ENCODE measurements at regions not wholly inside any gene's neighbourhood (a gene's known extent, or its start where the extent isn't known, plus 50 kb on each side); places are given as distances from the start of the nearest gene placed in this dataset.
"Not testable (repeated sequence)": the region's sequence is repeated elsewhere in the genome, so short reads cannot be mapped to it uniquely, and the experiment has no call there.

DNA sequence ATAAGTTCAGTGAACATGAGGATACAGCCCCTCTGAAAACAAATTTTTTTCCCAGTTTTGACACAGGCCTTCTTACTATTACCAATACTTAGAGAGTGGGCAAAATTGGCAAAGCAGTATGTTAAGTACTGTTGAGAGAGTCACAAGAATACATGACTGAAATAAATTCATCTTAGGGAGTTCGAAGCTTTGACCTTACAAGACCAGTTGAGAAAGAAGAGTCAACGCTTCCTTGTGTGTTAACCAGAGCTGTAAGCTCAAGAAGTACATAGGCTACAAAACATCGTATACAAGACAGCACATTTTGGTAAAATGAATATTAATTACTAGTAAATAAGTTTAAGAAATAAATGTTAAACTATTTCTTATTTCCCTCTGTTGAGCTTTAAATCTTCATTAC lies 164.4 kb upstream of the RORA start:
- no peak for DNase-seq

DNA sequence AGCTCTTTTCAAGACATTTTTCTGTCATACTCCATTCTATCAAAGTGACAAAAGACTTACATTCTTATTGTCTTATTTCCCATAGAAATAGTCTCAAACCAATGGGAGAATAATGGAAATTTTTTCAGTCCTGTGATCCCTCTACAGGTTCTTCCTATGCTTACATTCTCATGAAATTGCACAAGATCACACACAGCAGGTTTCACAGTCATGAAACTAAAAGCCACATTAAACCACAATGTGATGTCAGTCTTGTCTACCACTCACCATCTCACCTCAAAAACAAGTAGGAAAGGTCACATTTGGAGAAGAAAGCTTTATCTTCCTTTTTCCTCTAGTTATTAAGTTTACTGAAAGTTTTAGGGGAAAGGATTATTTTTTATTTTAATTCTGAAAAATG lies 161.0 kb upstream of the RORA start:
- no peak for DNase-seq

DNA sequence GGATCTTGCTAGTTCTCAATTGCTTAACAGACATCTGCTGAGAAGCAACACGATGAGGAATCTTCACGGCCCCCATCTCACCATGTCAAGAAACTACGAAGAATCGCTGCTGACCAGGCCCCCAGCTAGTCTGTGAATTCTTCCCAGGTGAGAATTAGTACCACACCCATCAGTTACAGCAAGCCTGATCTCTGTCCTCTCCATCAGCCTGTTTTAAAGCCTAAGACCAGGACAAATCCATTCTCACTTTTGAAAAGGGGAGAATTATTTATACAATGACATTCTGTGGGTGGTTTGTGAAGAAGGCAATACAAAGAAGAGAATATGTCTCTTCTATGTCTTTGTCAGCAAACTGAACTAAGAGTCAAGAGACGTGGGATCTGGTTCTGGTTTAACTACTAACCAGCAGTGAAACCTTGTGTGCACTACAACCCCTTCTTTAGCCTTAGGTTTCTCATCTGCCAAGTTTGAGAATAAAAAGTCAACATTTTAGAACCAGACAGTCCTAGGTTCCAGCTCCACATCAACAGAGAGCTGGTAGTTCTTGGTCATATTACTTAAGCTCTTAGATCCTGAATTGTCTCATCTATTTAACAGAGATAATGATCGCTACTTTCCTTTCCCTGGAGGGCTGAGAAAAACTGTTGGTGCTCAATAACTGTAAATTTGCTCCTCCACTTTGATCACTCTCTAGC lies 160.4 kb upstream of the RORA start:
- DNase-seq, result no peak

DNA sequence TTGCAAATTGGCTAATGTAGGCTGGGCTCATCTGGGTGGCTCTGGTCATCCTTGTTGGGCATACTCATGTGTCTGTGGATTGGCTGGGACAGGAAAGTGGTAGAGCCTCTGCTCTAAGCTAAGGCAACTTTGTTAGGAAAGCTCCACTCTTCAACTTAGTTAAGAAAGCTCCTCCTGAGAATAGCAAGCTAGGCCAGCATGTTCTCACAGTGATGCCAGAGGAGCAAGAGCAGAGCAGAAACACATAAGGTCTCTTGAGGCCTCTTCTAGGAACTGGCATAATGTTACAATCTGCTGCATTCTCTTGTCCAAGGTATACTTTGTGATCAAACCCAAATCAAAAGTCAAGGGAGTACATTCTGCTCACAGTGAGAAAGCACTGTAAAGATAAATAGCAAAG lies 158.6 kb upstream of the RORA start:
- DNase-seq, result no peak

DNA sequence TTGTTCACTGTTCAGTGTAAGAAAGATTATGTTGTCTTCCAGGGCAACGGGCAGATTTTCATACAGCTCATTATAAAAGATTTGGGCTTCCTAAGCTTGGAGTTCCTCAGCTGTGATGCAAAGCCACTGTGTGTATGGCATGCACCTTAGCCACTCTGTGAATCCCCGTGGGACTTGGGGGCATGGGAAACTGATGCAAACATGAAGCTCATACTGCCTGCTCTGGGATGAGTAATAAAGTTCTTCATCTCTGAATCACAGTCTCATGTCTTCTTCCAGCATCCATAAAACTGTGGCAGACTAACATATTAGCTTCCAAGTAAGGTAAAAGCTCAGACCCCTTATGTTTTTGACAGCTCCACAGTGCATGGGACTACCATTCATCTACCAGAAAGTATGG lies 154.3 kb upstream of the RORA start:
- DNase-seq, result no peak

DNA sequence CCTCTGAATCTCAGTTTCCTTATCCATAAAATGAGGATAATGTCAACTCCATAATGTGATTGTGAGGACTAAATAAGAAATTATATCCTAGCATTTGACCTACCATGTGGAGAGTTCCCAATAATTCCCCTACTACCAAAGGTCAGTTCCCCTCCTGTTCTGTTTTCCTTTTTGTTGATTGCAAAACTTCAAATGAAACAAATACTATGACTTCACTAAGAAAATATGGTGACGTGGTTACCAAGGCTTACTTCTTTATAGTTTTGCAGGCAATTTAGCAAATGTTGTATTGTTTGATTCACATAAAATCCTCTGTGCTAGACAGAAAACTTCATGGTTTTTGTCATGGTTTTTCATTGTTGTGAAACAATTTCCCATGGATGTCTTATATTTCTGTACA lies 153.8 kb upstream of the RORA start:
- DNase-seq, result no peak

DNA sequence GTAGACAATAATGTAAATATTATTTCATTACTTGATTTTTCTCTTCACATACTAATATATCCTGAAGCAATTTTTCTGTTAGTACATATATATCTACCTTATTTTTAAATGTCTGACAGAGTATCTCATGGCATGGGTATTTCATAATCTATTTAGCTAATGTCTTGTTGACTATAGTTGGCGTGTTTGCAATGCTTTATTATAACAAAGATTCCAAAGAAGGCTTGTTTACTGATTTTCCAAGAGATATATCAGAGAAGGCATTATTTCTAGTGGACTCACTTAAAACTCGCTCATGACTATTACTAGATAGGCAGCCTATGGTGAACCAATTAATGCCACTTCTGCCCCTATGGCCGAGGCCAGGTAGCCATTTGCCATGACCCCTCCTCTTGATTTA lies 152.4 kb upstream of the RORA start:
- DNase-seq, result no peak

DNA sequence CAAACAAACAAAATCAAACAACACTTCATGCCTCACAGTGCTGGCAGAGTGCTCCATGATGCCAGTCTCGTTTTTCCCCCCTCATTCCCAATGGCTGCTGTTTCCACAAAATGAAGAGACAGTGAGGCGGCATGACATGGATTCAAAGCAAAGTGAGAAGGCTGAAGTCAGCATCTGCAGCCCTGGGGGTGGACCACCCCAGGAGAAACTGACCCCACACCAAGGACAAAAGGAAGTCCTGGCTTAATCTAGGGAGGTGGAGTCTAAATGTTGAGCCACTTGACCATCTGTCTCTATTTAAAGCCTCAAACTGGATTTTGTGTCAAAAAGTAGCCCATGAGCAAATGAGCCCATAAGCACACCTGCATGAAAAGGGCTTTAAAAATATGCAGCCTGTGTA lies 151.2 kb upstream of the RORA start:
- no peak for DNase-seq

DNA sequence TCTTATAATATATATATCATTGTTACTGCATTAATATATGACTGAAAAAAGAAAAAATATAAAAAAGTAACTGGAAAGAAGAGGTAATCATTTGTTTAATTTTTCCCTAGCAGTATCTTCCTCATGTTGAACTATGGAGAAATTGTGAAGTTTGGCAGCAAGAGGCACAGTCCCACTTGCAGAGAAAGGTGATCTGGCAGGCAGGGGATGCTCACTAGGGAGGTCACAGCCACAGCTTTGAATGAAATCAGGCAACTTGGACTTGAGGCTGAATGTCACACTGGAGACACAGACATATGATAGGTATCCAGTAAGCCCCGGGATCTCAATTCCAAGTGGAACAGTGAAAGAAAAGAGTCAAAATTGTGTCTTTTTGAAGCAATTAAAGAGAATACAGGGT lies 149.9 kb upstream of the RORA start:
- DNase-seq, result no peak

DNA sequence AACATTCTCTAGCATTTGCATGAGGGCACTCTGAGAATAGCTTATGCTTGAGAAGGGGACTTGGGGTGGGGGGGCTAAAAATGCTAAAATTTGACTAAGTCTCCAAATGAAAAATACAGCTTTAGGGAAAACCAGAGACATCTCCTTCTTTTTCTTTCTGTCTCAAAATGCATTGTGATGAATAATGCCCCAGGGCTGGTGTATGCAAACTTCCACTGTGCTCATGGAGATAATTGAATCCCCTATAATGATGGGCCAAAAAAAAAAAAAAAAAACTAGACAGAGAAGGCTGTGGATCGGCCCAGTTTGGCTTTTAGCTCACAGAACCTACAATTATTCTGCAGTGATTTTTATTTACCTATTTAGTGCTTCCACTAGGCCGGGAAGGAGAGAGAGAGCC lies 147.9 kb upstream of the RORA start:
- DNase-seq, result no peak

DNA sequence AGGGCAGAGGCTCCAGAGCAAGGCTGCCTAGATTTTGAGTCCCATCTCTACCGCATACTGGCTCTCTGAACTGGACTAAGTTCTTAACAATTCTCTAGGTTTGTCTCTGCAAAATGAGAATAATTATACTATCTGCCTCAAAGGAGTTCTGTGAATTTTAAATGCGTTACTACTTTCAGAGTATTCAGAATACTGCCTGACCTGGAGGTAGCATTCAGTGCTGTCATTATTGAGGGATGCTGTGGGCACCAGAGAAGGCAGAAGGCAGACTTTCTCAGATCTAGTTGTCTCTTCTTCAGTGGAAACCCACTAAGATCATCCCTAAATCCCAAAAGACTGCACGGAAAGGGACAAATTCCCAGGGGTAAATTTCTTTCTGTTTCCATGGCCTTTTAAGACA lies 147.4 kb upstream of the RORA start:
- DNase-seq, result no peak

DNA sequence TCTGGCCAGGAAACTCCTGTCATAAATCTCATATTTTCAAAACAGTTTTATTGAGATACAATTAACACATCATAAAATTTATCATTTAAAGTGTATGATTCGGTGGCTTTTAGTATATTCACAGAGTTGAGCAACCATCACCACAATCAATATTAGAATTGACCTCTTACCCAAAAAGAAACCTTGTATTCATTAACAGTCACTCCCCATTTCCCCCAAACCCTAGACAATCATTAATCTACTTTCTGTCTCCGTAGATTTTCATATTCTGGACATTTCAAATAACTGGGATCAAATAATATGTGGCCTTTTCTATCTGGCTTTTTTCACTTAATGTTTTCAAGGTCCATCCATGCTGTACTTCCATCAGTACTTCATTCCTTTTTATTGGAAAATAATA lies 145.7 kb upstream of the RORA start:
- no peak for DNase-seq

DNA sequence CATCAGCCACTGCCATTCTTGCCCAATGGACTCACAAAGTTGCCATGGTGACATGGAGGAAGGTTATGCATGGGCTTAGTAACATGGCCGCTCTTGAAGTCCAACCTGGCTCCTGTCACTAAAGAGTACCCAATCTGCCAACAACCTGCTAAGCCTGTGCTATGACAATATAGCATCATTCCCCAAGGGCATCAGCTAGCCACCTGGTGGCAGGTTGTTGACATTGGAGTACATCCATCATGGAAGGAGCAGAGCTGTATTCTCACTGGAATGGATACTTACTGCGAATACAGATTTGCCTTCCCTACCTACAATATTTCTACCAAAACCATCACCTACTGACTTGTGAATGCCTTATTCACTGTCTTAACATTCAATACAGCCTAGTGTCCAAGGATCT lies 138.9 kb upstream of the RORA start:
- no peak for DNase-seq

DNA sequence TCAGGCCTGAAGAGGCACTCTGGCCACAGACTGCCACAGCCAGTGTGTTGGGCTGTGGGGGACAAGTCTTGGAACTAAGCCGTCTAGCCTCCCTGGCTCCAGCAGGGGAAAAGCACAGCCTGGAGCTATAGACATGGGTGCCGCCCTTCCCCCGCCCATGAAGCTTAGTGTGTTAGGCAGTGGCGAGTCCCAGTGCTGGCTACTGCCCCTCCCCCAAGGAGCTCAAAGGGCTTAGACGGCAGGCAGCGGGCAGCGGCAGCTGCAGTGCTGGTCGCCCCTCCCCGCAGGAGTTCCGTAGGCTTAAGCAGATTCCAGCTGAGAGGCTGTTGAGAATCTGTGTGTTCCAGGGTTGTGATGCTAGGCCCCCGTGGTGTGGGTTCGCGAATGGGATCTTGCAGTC lies 135.8 kb upstream of the RORA start:
- no peak for DNase-seq

DNA sequence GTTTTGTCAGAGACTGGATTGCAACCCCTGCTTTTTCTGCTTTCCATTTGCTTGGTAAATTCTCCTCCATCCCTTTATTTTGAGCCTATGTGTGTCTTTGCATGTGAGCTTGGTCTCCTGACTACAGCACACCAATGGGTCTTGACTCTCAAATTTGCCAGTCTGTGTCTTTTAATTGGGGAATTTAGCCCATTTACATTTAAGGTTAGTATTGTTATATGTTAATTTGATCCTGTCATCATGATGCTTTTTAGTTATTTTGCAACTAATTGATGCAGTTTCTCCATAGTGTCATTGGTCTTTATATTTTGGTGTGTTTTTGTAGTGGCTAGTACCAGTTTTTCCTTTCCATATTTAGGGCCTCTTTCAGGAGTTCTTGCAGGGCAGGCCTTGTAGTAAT lies 133.8 kb upstream of the RORA start:
- DNase-seq, result not testable (repeated sequence)

DNA sequence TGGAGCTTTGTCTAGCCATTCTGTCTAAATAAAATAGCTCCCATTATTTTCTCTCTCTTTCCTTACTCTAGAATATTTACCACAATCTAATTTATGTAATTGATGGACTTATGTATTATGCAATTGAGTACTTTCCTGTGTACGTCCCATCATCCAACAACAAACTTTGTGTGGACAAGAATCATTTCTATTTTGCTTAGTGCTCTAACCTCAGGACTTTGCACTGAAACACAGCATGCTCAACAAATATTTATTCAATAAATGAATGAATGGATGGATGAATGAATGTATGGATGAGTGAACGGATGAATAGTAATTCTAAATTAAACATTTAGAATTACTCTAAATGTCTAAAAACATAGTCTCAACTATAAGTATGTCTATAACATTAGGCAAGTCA lies 115.2 kb upstream of the RORA start:
- no peak for DNase-seq

DNA sequence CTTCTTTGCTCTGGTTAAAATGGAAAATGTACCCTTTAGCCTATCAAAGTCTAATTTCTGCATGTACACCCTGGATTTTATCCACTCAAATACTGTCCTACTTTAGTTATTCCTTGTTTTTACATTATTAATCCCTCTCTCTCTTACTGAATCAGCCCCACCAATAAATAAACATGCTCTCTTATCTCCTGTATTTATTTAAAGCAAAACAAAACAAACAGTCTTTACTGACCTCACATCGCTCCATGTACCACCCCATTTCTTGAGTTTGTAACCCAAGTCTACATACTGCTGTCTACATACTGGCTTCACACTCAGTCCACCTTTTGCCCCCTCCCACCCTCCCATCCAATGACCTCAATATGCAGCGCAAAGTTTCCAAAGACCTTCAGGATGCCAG lies 113.3 kb upstream of the RORA start:
- DNase-seq, result no peak

DNA sequence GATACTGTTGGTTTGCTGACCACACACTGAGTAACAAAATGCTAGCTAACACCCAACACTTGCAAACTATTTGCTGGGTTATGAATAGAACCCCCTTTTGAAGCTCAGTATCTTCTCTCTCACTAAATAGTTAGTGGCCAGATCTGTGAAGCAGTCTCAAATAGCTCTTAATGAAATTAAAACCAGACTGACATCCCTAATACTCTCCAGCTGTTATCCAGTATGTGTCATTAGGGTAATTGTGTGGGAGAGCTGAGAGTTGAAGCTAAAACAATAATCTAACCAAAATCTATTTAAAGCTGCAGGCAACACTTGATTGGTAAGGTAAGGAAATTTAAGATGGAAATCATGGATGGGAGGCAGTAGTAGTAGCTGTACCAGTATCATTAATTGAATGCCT lies 110.4 kb upstream of the RORA start:
- no peak for DNase-seq

DNA sequence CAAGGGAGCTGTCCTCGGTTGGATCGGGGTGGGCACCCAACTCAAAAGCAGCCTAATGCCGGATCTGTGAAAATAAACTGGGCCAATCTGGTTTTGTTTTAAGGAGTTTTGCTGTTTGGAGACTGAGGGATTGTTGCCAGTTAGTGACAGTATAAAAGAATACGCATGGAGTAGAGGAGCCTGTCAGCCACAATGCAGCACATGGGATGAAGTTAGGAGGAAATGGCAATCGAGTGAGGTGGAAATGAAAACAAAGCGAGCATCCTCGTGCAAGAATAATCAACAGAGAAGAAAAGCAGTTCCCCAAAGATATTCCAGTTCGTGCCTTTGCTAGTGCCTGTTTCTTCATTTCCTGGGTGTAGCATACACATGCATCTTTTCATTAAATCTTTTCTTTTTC lies 108.4 kb upstream of the RORA start:
- DNase-seq, result no peak

DNA sequence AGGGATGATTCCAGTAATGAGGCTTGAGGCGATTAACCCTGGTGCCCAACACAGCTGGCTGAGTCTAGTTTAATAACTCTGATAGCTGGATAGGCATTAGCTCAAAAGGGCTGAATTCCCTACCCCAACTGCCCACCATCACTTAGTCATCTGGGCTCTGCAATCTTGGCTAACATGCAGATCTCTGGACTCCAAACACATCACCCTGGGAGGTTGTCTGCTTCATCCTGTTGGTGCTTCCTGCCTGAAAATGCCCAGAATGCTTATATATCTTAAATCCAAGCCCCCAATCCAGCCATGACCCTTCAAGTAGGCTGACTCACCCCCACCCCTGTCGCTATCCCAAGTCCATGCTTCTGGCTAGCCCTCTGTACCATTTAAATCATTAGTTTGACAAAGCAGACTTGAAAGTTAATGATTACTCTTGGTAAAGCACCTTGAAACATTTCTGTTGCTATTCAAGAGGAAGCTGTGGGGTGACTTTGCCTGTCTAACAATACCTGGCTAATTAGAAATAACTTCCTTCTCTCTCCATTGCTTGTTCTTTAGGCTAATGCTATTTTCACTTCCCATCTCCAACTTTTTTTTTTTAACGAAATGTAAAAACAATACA lies 107.0 kb upstream of the RORA start:
- no peak for DNase-seq

DNA sequence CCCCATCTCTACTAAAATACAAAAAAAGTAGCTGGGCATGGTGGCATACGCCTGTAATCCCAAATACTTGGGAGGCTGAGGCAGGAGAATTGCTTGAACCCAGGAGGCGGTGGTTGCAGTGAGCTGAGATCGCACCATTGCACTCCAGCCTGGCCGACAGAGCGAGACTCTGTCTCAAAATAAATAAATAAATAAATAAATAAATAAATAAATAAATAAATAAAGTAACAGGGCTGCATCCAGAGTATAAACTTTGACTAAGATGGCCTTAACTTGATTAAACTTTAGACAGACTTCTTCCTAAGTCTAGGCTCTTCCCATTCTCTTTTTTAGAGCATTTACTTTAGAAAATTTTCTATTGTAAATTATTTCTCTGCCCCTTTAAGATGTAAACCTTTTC lies 105.6 kb upstream of the RORA start:
- DNase-seq, result not testable (repeated sequence)

DNA sequence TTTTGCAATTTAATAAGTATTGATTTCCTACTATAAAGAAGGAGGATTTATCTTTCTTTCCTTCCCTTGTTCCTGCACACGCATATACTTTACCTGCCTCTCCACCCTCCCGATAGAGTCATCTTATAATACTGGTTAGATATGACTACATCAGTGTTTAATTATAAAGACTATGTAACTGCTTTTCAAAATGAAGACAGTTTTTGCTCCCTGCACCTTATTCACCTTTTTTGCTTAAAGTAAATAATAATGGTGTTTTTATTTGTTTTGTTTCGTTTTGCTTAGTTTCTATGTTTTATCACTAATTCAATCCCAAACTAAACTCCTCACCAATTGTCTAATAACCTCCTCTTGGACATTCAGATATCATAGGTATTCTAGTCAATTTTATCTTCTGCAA lies 101.9 kb upstream of the RORA start:
- no peak for DNase-seq

DNA sequence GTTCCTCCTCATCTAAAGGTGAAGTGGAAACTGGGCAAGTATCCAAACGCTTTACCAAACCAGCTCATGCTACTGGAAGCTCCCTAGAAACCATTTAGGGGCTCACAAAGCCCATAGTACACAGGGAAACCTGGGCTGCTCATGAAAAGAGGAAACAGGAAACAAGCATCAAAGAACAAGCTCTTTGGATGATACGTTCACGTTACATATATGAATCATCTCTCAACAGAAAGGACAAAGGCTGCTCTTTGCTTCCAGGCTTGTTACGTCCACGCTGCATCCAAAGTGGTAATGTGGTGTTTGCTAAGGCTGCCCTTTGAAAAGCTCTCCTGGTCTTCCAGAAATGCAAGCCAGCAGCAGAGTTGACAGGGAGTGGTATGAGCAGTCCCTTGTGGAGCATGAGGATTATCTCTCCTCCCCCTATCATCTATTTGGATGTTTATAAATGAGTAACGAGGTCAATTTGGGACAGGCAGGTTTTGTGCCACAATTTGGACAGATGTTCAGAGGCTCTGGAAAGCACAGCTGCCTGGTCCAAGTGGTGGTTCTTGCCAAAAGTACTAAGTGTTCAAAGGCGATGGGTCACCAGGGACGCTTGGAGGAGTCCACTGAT lies 98.0 kb upstream of the RORA start:
- no peak for DNase-seq

DNA sequence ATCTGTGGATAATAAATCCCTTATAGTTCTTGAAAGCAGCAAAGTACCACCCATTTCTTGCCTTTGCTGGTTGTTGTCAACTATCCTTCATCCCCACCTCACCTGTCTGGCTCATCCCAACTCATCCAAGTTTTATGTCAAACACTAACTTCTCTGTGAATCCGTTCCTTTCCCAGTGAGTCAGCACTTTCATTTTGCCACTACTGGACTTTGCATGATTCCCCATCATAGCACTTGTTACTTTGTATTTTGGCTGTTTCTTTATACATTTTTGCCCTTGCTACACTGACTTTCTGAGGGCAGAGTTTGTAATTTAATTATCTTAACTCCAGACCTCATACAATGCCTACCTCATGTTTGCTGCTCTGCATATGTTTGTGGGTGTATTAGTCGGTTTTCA lies 90.8 kb upstream of the RORA start:
- no peak for DNase-seq

Data from stimulated activated CD4-positive, alpha-beta T cell treated with anti-CD3 and anti-CD28 coated beads, Interleukin-2, amount 100 ng/mL, for 24 hours (primary cell).